IMR-90 (cell line): ENCODE measurements at regions not wholly inside any gene's neighbourhood (a gene's known extent, or its start where the extent isn't known, plus 50 kb on each side); places are given as distances from the start of the nearest gene placed in this dataset.

Experiments used
- ATAC-seq: fragments of 200-7000 bp; cut with Tn5 transposase; 2 replicates; pipeline ENCODE4 v1.9.1; 2020; ENCODE audit warnings: low read depth, mild to moderate bottlenecking, moderate library complexity
- BruUV-seq: library from RNA; stranded (reverse); fragments of 400-500 nt; replicated peaks from 2 replicates; lab custom pipeline; 2021; lab: Mats Ljungman, UMichigan
- CTCF ChIA-PET: fragments of 300-600 bp; formaldehyde crosslinking; extraction: SDS; loops from one replicate; lab custom pipeline; 2021; ENCODE audit warnings: antibody characterized with exemption; lab: Yijun Ruan, JAX
- POLR2A ChIA-PET: fragments of 300-600 bp; sonication (Branson Sonifier 250); formaldehyde crosslinking; loops from one replicate; lab custom pipeline; 2022; ENCODE audit warnings: antibody characterized with exemption; ENCODE audit not compliant: unreplicated experiment; lab: Charles Lee
- DNase-seq: peaks from one replicate; pipeline ENCODE4 v3.0.0; 2013
- H2AFZ ChIP-seq: replicated peaks from 2 replicates; pipeline ENCODE3; 2013; ENCODE audit warnings: low read length, mild to moderate bottlenecking; ENCODE audit not compliant: poor library complexity
- H2AK5ac ChIP-seq: 2 replicates; pipeline ENCODE4 v1.6.1; 2013; ENCODE audit warnings: low read depth, low read length, inconsistent platforms
- H2AK9ac ChIP-seq: replicated peaks from 2 replicates; pipeline ENCODE3; 2013; ENCODE audit warnings: mild to moderate bottlenecking, low read depth, low read length, moderate library complexity; ENCODE audit not compliant: poor library complexity
- H2BK120ac ChIP-seq: 2 replicates; pipeline ENCODE4 v1.6.1; 2013; ENCODE audit warnings: low read depth, low read length, inconsistent platforms
- H2BK15ac ChIP-seq: 3 replicates; pipeline ENCODE4 v1.6.1; 2013; ENCODE audit warnings: low read depth, low read length, inconsistent platforms
- H2BK20ac ChIP-seq: 2 replicates; pipeline ENCODE4 v1.6.1; 2013; ENCODE audit warnings: low read depth, mild to moderate bottlenecking, inconsistent platforms, low read length, moderate library complexity
- H2BK5ac ChIP-seq: 2 replicates; pipeline ENCODE4 v1.6.1; 2013; ENCODE audit warnings: mild to moderate bottlenecking, low read depth, low read length, inconsistent platforms; ENCODE audit not compliant: poor library complexity, severe bottlenecking
- H3K14ac ChIP-seq: replicated peaks from 2 replicates; pipeline ENCODE4 v1.6.1; 2013; ENCODE audit warnings: low read depth, low read length, inconsistent platforms
- H3K18ac ChIP-seq: 2 replicates; pipeline ENCODE4 v1.6.1; 2013; ENCODE audit warnings: low read depth, low read length, control low read depth
- H3K23ac ChIP-seq: 2 replicates; pipeline ENCODE4 v1.6.1; 2013; ENCODE audit warnings: low read depth, low read length, inconsistent platforms
- H3K27ac ChIP-seq: 2 replicates; pipeline ENCODE4 v1.5.1; 2013; ENCODE audit warnings: mild to moderate bottlenecking, control low read depth, low read length; ENCODE audit not compliant: insufficient read depth
- H3K27me3 ChIP-seq: 2 replicates; pipeline ENCODE4 v1.6.1; 2013; ENCODE audit warnings: low read length; ENCODE audit not compliant: control insufficient read depth, insufficient read depth
- H3K36me3 ChIP-seq: 2 replicates; pipeline ENCODE4 v1.6.1; 2013; ENCODE audit warnings: low read length, mixed read lengths; ENCODE audit not compliant: control insufficient read depth, insufficient read depth
- H3K4ac ChIP-seq: 2 replicates; pipeline ENCODE4 v1.6.1; 2013; ENCODE audit warnings: low read depth, low read length, inconsistent platforms
- H3K4me1 ChIP-seq: 2 replicates; pipeline ENCODE4 v1.6.1; 2013; ENCODE audit warnings: low read length, mixed read lengths; ENCODE audit not compliant: control insufficient read depth, insufficient read depth
- H3K4me2 ChIP-seq: 2 replicates; pipeline ENCODE4 v1.6.1; 2013; ENCODE audit warnings: low read depth, mild to moderate bottlenecking, control low read depth, low read length, moderate library complexity
- H3K4me3 ChIP-seq: 2 replicates; pipeline ENCODE4 v1.5.1; 2013; ENCODE audit warnings: low read depth, mild to moderate bottlenecking, control low read depth, low read length, moderate library complexity; ENCODE audit not compliant: insufficient read depth
- H3K56ac ChIP-seq: 2 replicates; pipeline ENCODE4 v1.6.1; 2013; ENCODE audit warnings: low read length, inconsistent platforms; ENCODE audit not compliant: insufficient read depth; ENCODE audit errors: extremely low read depth
- H3K79me1 ChIP-seq, 2 experiments: 2 replicates each; pipeline ENCODE4 v1.6.1; 2013; ENCODE audit warnings: low read length in 2 of 2, inconsistent platforms in 1 of 2, low read depth in 1 of 2
- H3K9ac ChIP-seq: 2 replicates; pipeline ENCODE4 v1.6.1; 2013; ENCODE audit warnings: low read depth, low read length, control low read depth
- H3K9me1 ChIP-seq: 2 replicates; pipeline ENCODE4 v1.6.1; 2013; ENCODE audit warnings: low read length, inconsistent platforms; ENCODE audit not compliant: insufficient read depth
- H3K9me3 ChIP-seq: 2 replicates; pipeline ENCODE4 v1.6.1; 2013; ENCODE audit warnings: low read length; ENCODE audit not compliant: control insufficient read depth, insufficient read depth
- H4K20me1 ChIP-seq: 2 replicates; pipeline ENCODE4 v1.6.1; 2013; ENCODE audit warnings: low read length, inconsistent platforms; ENCODE audit not compliant: insufficient read depth
- H4K5ac ChIP-seq: 2 replicates; pipeline ENCODE4 v1.6.1; 2013; ENCODE audit warnings: mild to moderate bottlenecking, low read depth, low read length, control low read depth
- H4K8ac ChIP-seq, 2 experiments: 2 replicates each; pipeline ENCODE4 v1.6.1; 2013; ENCODE audit warnings: low read depth in 2 of 2, low read length in 2 of 2, control low read depth in 1 of 2, inconsistent platforms in 1 of 2
- H4K91ac ChIP-seq: 2 replicates; pipeline ENCODE4 v1.6.1; 2013; ENCODE audit warnings: low read depth, low read length, inconsistent platforms; ENCODE audit not compliant: insufficient read depth
- BHLHE40 ChIP-seq: fragments of 150-350 bp; IDR thresholded peaks from 2 replicates; pipeline ENCODE4 v1.6.1; 2016; ENCODE audit warnings: mild to moderate bottlenecking, low read depth, low read length
- CEBPB ChIP-seq: IDR thresholded peaks from 2 replicates; pipeline ENCODE4 v1.6.1; 2012; ENCODE audit warnings: low read depth, low read length, improper control_type of control experiment
- CHD1 ChIP-seq: IDR thresholded peaks from 2 replicates; pipeline ENCODE4 v1.6.1; 2012; ENCODE audit warnings: low read depth, low read length, improper control_type of control experiment
- FOS ChIP-seq: fragments of 150-350 bp; IDR thresholded peaks from 2 replicates; pipeline ENCODE4 v1.6.1; 2016; ENCODE audit warnings: low read depth, low read length
- MAFK ChIP-seq: IDR thresholded peaks from 2 replicates; pipeline ENCODE4 v1.6.1; 2012; ENCODE audit warnings: low read depth, low read length, improper control_type of control experiment
- MAZ ChIP-seq: IDR thresholded peaks from 2 replicates; pipeline ENCODE4 v1.6.1; 2012; ENCODE audit warnings: low read depth, mild to moderate bottlenecking, low read length, improper control_type of control experiment, moderate library complexity, borderline replicate concordance
- MXI1 ChIP-seq: IDR thresholded peaks from 2 replicates; pipeline ENCODE4 v1.6.1; 2012; ENCODE audit warnings: low read depth, mild to moderate bottlenecking, low read length, moderate library complexity, borderline replicate concordance
- NFE2L2 ChIP-seq: fragments of 150-350 bp; IDR thresholded peaks from 2 replicates; pipeline ENCODE4 v1.6.1; 2016; ENCODE audit warnings: low read depth, mild to moderate bottlenecking, low read length
- POLR2A ChIP-seq: IDR thresholded peaks from 2 replicates; pipeline ENCODE4 v1.6.1; 2012; ENCODE audit warnings: mild to moderate bottlenecking, low read depth, low read length
- RAD21 ChIP-seq: IDR thresholded peaks from 2 replicates; pipeline ENCODE4 v1.6.1; 2012; ENCODE audit warnings: low read length, improper control_type of control experiment
- RCOR1 ChIP-seq: IDR thresholded peaks from 2 replicates; pipeline ENCODE4 v1.6.1; 2012; ENCODE audit warnings: mild to moderate bottlenecking, low read length, improper control_type of control experiment; ENCODE audit not compliant: insufficient replicate concordance
- RFX5 ChIP-seq: IDR thresholded peaks from 2 replicates; pipeline ENCODE4 v1.8.0; 2012; ENCODE audit warnings: low read depth, mild to moderate bottlenecking, low read length, moderate library complexity
- SMC3 ChIP-seq: fragments of 150-350 bp; IDR thresholded peaks from 2 replicates; pipeline ENCODE4 v1.6.1; 2016; ENCODE audit warnings: low read depth, mild to moderate bottlenecking, antibody characterized with exemption, low read length, moderate library complexity
- WGBS, 2 experiments: methylation state at CpG; one replicate each; pipeline versions ENCODE4 v1.1.5 to v1.1.7; 2013; ENCODE audit warnings: missing lambda C conversion rate in 2 of 2; ENCODE audit not compliant: insufficient read length in 1 of 2; ENCODE audit errors: extremely low coverage in 2 of 2; 5-methylcytosine and 5-hydroxymethylcytosine counted together
- dilution Hi-C: fragments of 300-500 bp; cut with HindIII; formaldehyde crosslinking; loops from one replicate; pipeline ENCODE4 v1.14.3; 2018; ENCODE audit warnings: low sequenced_read_pairs; ENCODE audit not compliant: unreplicated experiment
- in situ Hi-C: fragments of 300-500 bp; cut with MboI; formaldehyde crosslinking; loops from 3 replicates; pipeline ENCODE4 v1.14.3; 2019; ENCODE audit warnings: low sequenced_read_pairs, inconsistent platforms, mixed read lengths
- intact Hi-C: fragments of 100-400 bp; cut with micrococcal nuclease; formaldehyde crosslinking; loops from 2 replicates; pipeline ENCODE4 v1.10.0; 2022
- TF ChIP-seq, protein P1 (sequence below): conservative IDR thresholded peaks from 2 replicates; pipeline ENCODE4 v1.5.1; 2012; ENCODE audit warnings: mild to moderate bottlenecking, low read depth, low read length, improper control_type of control experiment
- TF ChIP-seq, protein P2 (sequence below): fragments of 150-350 bp; IDR thresholded peaks from 2 replicates; pipeline ENCODE4 v1.6.1; 2016; ENCODE audit warnings: low read depth, mild to moderate bottlenecking, low read length, moderate library complexity, borderline replicate concordance
- TF ChIP-seq, protein P3 (sequence below): fragments of 150-350 bp; IDR thresholded peaks from 2 replicates; pipeline ENCODE4 v1.6.1; 2017; ENCODE audit warnings: mild to moderate bottlenecking, antibody characterized with exemption, low read length, low read depth

DNA sequence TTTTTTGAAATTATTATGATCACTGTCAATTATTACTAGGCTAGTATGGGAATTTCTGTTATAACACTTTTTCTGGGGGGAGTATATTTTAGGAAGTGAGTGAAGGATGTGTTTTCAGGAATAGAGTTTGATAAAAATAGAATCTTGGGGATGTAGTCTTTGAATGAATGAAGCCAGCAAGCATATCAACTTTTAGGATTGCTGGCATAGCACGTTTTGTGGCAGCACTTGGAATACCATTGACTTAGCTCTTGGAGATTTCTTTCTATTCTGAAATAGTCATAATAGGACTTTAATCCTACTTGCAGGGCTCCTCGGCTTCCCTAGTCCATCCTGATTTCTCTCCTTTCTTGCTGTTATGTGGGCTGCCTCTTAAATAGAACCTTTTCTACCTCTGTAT, 141.6 kb downstream of the DACT1 start:
- Histone ChIP-seq H3K9ac (no peak overlapping the region), H3K14ac (no peak overlapping the region), H2AK5ac (no peak overlapping the region), H2AFZ (no peak overlapping the region), H3K18ac (no peak overlapping the region), H2BK20ac (no peak overlapping the region), H3K79me1 (no peaks in the 10 kb centered on the region), H3K9me3 (no peaks in the 10 kb centered on the region), H3K4me2 (no peak overlapping the region), H2BK5ac (no peak overlapping the region), H4K5ac (no peak overlapping the region), H3K4me1 (peaks cover 6% of the 10 kb centered on the region; the same call in 1 of the 2 replicates), H3K4ac (no peak overlapping the region), H4K20me1 (no peaks in the 10 kb centered on the region), H2AK9ac (no peak overlapping the region), H3K27me3 (peaks cover 9% of the 10 kb centered on the region), H3K36me3 (no peaks in the 10 kb centered on the region), H4K91ac (no peak overlapping the region), H2BK15ac (no peak overlapping the region), H2BK120ac (no peak overlapping the region), H3K27ac (no peak overlapping the region), H3K23ac (no peak overlapping the region), H3K4me3 (no peak overlapping the region), H4K8ac (no peak overlapping the region), H3K9me1 (0 out of 2 replicates have a peak, but pooled peaks cover 4% of the 10 kb centered on the region), H3K56ac (no peak overlapping the region)
- ChIA-PET CTCF (interaction anchor here (0.6 to 1.1 kb wide), 2 partner anchors 9 to 10 kb away, joined by 3 read pairs; no protein-coding TSS in a partner anchor), POLR2A (no interaction called here)
- intact Hi-C loops: no loop called here
- ATAC-seq (no peak), DNase-seq (no peak)
- no TSS peak for BruUV-seq
- no CpG with 5 or more reads among the region's 2 CpGs for WGBS, 2 experiments
- dilution Hi-C loops: no loop called here
- in situ Hi-C loops: no loop called here
- TF ChIP-seq MAZ: no peak
- TF ChIP-seq, protein P1, sequence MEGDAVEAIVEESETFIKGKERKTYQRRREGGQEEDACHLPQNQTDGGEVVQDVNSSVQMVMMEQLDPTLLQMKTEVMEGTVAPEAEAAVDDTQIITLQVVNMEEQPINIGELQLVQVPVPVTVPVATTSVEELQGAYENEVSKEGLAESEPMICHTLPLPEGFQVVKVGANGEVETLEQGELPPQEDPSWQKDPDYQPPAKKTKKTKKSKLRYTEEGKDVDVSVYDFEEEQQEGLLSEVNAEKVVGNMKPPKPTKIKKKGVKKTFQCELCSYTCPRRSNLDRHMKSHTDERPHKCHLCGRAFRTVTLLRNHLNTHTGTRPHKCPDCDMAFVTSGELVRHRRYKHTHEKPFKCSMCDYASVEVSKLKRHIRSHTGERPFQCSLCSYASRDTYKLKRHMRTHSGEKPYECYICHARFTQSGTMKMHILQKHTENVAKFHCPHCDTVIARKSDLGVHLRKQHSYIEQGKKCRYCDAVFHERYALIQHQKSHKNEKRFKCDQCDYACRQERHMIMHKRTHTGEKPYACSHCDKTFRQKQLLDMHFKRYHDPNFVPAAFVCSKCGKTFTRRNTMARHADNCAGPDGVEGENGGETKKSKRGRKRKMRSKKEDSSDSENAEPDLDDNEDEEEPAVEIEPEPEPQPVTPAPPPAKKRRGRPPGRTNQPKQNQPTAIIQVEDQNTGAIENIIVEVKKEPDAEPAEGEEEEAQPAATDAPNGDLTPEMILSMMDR: no peak
- TF ChIP-seq CHD1: no peak
- TF ChIP-seq, protein P2, sequence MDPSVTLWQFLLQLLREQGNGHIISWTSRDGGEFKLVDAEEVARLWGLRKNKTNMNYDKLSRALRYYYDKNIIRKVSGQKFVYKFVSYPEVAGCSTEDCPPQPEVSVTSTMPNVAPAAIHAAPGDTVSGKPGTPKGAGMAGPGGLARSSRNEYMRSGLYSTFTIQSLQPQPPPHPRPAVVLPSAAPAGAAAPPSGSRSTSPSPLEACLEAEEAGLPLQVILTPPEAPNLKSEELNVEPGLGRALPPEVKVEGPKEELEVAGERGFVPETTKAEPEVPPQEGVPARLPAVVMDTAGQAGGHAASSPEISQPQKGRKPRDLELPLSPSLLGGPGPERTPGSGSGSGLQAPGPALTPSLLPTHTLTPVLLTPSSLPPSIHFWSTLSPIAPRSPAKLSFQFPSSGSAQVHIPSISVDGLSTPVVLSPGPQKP: no peak
- TF ChIP-seq MXI1: no peak
- TF ChIP-seq RAD21: no peak
- no peak for TF ChIP-seq RCOR1
- no peak for TF ChIP-seq POLR2A
- TF ChIP-seq SMC3: no peak
- TF ChIP-seq BHLHE40: no peak
- TF ChIP-seq NFE2L2: no peak
- TF ChIP-seq CEBPB: no peak
- TF ChIP-seq, protein P3, sequence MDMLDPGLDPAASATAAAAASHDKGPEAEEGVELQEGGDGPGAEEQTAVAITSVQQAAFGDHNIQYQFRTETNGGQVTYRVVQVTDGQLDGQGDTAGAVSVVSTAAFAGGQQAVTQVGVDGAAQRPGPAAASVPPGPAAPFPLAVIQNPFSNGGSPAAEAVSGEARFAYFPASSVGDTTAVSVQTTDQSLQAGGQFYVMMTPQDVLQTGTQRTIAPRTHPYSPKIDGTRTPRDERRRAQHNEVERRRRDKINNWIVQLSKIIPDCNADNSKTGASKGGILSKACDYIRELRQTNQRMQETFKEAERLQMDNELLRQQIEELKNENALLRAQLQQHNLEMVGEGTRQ: no peak
- TF ChIP-seq RFX5: no peak
- no peak for TF ChIP-seq FOS
- no peak for TF ChIP-seq MAFK
